ENCODE measurements at regions not wholly inside any gene's neighbourhood (a gene's known extent, or its start where the extent isn't known, plus 50 kb on each side); places are given as distances from the start of the nearest gene placed in this dataset.

GRCh38 chr4:180940680-180941079, 1302.5 kb upstream of the TENM3 start:
- TF ChIP-seq CTCF (conservative IDR thresholded peaks at IDR 0.05; ENCODE audit: low read depth, low read length) (no peak), EZH2 (IDR thresholded peaks at IDR 0.05; ENCODE audit: borderline replicate concordance, low read depth, low read length, poor library complexity, severe bottlenecking) (no peak)
